Activated naive CD4-positive, alpha-beta T cell treated with anti-CD3 and anti-CD28 coated beads, Interleukin-2, amount 50 U/mL, for 24 hours (primary cell): ENCODE measurements at regions not wholly inside any gene's neighbourhood (a gene's known extent, or its start where the extent isn't known, plus 50 kb on each side); places are given as distances from the start of the nearest gene placed in this dataset.

ENCODE experiments used
- H3K27ac Mint-ChIP-seq: one replicate; pipeline ENCODE4 v1.8.0; 2021; ENCODE audit warnings: mild to moderate bottlenecking, mixed read lengths
- H3K27me3 Mint-ChIP-seq: one replicate; pipeline ENCODE4 v1.8.0; 2021; ENCODE audit warnings: mixed read lengths
- H3K36me3 Mint-ChIP-seq: one replicate; pipeline ENCODE4 v1.8.0; 2021; ENCODE audit warnings: mixed read lengths
- H3K4me1 Mint-ChIP-seq: one replicate; pipeline ENCODE4 v1.8.0; 2021; ENCODE audit warnings: mixed read lengths
- H3K4me3 Mint-ChIP-seq: one replicate; pipeline ENCODE4 v1.8.0; 2021; ENCODE audit warnings: mild to moderate bottlenecking, mixed read lengths
- H3K9me3 Mint-ChIP-seq: one replicate; pipeline ENCODE4 v1.8.0; 2021; ENCODE audit warnings: mixed read lengths

DNA sequence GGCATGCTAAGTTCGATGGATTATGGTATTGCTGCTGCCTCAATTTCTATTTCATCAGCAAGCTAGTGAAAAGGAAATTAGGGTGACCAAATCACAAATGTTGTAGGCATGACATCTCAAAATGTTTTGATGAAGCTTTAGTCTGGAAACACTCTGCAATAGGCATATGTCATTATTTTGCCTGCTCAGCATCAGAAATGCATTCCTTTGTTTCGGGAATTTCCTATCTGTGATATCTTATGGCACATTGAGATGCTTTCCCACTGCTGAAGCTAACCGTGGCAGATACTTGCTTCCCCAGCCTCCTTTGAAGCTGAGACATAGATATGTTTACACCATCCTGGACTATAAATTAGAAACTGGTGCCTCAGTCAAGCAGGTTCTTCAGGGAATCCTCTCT, 119.7 kb downstream of the CDC42EP3 start:
- no peaks in the 10 kb centered on the region for H3K27me3 Mint-ChIP-seq
- H3K4me3 Mint-ChIP-seq = no peak overlapping the region
- H3K36me3 Mint-ChIP-seq = no peaks in the 10 kb centered on the region
- H3K27ac Mint-ChIP-seq = no peak overlapping the region
- peaks cover 12% of the 10 kb centered on the region for H3K4me1 Mint-ChIP-seq
- no peaks in the 10 kb centered on the region for H3K9me3 Mint-ChIP-seq

DNA sequence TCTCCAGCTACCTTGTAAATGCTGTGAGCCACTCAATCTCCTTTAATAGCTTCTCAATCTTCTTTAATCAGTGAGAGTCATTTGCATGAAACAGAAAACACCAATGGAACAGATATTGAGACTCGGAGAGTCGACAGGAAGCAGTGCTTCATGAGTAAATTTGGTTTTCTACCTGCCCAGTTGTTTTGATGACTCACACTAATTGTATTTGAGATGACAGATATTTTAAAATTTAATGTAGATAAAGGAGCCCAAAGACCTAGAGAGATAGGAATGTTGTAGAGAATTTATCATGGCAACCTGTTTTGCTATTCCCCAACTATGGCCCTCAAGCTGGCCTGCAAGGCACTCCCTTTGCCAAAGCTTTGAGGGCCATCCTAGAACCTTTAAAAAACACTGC, 119.1 kb downstream of the CDC42EP3 start:
- H3K27me3 Mint-ChIP-seq = no peaks in the 10 kb centered on the region
- no peaks in the 10 kb centered on the region for H3K36me3 Mint-ChIP-seq
- H3K9me3 Mint-ChIP-seq = no peaks in the 10 kb centered on the region
- H3K4me1 Mint-ChIP-seq = peaks cover 12% of the 10 kb centered on the region
- no peak overlapping the region for H3K4me3 Mint-ChIP-seq
- no peak overlapping the region for H3K27ac Mint-ChIP-seq

GRCh38 chr2:37553411-37554154, 117.9 kb downstream of the CDC42EP3 start:
- Mint-ChIP-seq H3K36me3 (no peaks in the 10 kb centered on the region), H3K27me3 (no peaks in the 10 kb centered on the region), H3K4me1 (peaks cover 14% of the 10 kb centered on the region), H3K27ac (no peak overlapping the region), H3K9me3 (no peaks in the 10 kb centered on the region), H3K4me3 (no peak overlapping the region)

GRCh38 chr2:37554155-37554510, 117.3 kb downstream of the CDC42EP3 start:
- Mint-ChIP-seq H3K27ac (no peak overlapping the region), H3K4me3 (no peak overlapping the region), H3K9me3 (no peaks in the 10 kb centered on the region), H3K27me3 (no peaks in the 10 kb centered on the region), H3K4me1 (peaks cover 16% of the 10 kb centered on the region), H3K36me3 (no peaks in the 10 kb centered on the region)

DNA sequence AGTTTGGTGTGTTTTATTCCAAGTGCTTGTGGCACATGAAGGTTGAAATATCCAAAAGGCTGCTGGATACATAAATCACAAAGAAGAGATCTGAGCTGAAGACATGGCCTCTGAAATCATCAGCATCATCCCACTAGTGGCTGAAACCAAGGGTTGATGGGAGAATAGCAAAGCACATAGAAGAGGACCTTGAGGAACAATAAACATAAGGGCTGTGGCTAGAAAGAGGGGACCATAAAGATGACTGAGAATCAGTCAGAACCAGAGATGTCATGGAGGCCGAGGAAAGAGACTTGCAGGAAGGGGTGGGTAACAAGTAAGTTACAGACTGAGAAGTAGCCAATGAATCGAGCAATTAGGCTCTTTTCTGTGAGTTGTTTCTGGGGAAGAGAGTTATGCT, 116.8 kb downstream of the CDC42EP3 start:
- Mint-ChIP-seq H3K36me3 (no peaks in the 10 kb centered on the region), H3K27ac (no peak overlapping the region), H3K4me1 (peaks cover 16% of the 10 kb centered on the region), H3K4me3 (no peak overlapping the region), H3K27me3 (no peaks in the 10 kb centered on the region), H3K9me3 (no peaks in the 10 kb centered on the region)

GRCh38 chr2:37555457-37555856, 116.0 kb downstream of the CDC42EP3 start:
- Mint-ChIP-seq H3K27ac (no peak overlapping the region), H3K9me3 (no peaks in the 10 kb centered on the region), H3K4me1 (peaks cover 12% of the 10 kb centered on the region), H3K27me3 (no peaks in the 10 kb centered on the region), H3K36me3 (no peaks in the 10 kb centered on the region), H3K4me3 (no peak overlapping the region)

GRCh38 chr2:37556256-37556655, 115.2 kb downstream of the CDC42EP3 start:
- Mint-ChIP-seq H3K4me3 (no peak overlapping the region), H3K36me3 (no peaks in the 10 kb centered on the region), H3K9me3 (no peaks in the 10 kb centered on the region), H3K27me3 (no peaks in the 10 kb centered on the region), H3K4me1 (peaks cover 17% of the 10 kb centered on the region), H3K27ac (no peak overlapping the region)

DNA sequence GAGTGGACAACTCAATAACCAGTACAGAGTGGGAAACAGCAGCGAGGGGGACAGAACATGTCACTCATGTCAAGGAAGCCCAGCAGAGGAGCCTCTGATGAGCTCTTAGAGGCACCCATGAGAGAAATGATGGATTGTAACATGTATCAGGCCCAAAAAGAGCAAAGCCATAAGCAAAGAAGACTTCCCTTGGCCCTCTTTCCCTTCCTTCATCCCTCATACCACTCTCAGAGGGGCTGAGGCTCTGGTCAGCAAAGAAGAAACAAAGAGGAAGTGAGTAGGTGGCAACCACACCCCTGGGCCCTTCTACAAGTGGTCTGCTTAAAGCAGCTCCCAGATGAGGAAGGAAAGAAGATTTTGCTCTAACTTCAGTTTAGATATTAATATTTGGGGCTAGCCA, 112.8 kb downstream of the CDC42EP3 start:
- Mint-ChIP-seq H3K4me3 (no peak overlapping the region), H3K4me1 (peaks cover 26% of the 10 kb centered on the region), H3K9me3 (no peaks in the 10 kb centered on the region), H3K27ac (no peak overlapping the region), H3K36me3 (no peaks in the 10 kb centered on the region), H3K27me3 (no peaks in the 10 kb centered on the region)

GRCh38 chr2:37560241-37560848, 111.1 kb downstream of the CDC42EP3 start:
- H3K9me3 Mint-ChIP-seq = no peaks in the 10 kb centered on the region
- H3K27me3 Mint-ChIP-seq = no peaks in the 10 kb centered on the region
- no peak overlapping the region for H3K4me3 Mint-ChIP-seq
- no peak overlapping the region for H3K27ac Mint-ChIP-seq
- H3K4me1 Mint-ChIP-seq = peaks cover 26% of the 10 kb centered on the region
- H3K36me3 Mint-ChIP-seq = no peaks in the 10 kb centered on the region

DNA sequence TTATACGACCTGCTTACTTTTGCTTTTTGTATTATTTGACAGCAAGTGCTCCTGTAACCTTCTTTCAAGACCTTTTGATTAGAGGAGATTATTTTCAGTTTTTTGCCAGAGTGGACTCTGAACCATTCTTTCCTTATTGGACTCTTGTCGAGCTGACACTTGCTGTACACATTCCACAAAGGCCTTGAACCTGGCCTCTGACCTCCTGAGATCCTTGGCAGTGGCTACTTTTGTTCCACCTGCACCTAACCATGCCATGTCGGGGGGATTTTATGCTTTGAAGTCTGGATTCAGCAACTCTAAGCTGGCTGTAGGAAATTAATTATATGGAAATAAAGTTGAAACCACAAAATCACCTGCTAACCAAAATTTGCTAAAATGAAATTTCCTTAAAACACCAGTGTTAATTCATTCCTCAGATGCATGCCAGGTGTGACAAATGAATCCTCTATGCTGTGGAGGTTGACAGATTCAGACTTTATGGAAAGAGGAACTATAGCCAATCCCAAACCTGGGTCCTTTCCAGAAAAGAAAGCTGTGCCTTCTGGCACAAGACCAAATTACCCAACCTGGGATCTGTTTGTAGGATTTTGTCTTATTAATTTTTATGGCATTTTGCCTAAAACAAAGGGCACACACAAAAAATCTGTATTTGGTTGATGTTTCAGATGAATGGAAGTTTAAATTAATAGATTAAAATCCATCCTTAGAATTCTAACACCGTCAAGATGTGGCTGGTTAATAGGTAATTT, 110.4 kb downstream of the CDC42EP3 start:
- Mint-ChIP-seq H3K27ac (no peak overlapping the region), H3K9me3 (no peaks in the 10 kb centered on the region), H3K4me1 (peaks cover 26% of the 10 kb centered on the region), H3K36me3 (no peaks in the 10 kb centered on the region), H3K4me3 (no peak overlapping the region), H3K27me3 (no peaks in the 10 kb centered on the region)

- Mint-ChIP-seq H3K27me3 (no peaks in the 10 kb centered on the region), H3K27ac (peak overlapping the region; percentile 30), H3K9me3 (no peaks in the 10 kb centered on the region), H3K4me3 (no peak overlapping the region), H3K4me1 (peaks cover 31% of the 10 kb centered on the region), H3K36me3 (peaks cover 2% of the 10 kb centered on the region)
Measured at GRCh38 chr2:37561615-37562569, 109.5 kb downstream of the CDC42EP3 start.

- Mint-ChIP-seq H3K27ac (no peak overlapping the region), H3K4me3 (no peak overlapping the region), H3K4me1 (peaks cover 32% of the 10 kb centered on the region), H3K9me3 (no peaks in the 10 kb centered on the region), H3K36me3 (peaks cover 2% of the 10 kb centered on the region), H3K27me3 (no peaks in the 10 kb centered on the region)
Measured at GRCh38 chr2:37563375-37564015, 107.9 kb downstream of the CDC42EP3 start.

GRCh38 chr2:37564356-37564755, 107.1 kb downstream of the CDC42EP3 start:
- no peaks in the 10 kb centered on the region for H3K27me3 Mint-ChIP-seq
- H3K36me3 Mint-ChIP-seq = peaks cover 2% of the 10 kb centered on the region
- peaks cover 37% of the 10 kb centered on the region for H3K4me1 Mint-ChIP-seq
- H3K27ac Mint-ChIP-seq = no peak overlapping the region
- no peak overlapping the region for H3K4me3 Mint-ChIP-seq
- H3K9me3 Mint-ChIP-seq = no peaks in the 10 kb centered on the region

DNA sequence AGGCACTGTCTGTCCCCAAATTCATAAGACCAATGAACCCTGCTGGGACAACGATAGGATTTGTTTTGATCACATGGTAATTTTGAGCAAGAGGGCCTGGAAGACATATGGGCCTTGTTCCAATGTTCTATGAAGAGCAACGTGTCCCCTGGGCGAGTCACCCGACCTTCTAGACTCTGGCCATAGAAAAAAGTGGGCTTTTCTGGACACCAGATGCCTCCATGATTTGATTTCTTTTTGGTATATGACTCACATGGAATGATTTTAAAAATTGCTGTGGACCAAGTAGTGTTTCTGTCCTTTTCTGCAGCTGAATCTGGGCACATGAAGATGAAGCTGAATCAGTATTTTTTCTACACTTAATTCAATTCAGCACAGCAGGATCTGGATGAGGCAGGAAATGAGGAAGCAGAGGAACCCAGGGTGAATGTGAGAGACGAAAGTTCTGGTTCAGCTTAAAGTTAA, 104.9 kb downstream of the CDC42EP3 start:
- Mint-ChIP-seq H3K27me3 (no peaks in the 10 kb centered on the region), H3K9me3 (no peaks in the 10 kb centered on the region), H3K4me3 (no peak overlapping the region), H3K4me1 (peaks cover 40% of the 10 kb centered on the region), H3K36me3 (peaks cover 2% of the 10 kb centered on the region), H3K27ac (no peak overlapping the region)

- H3K27me3 Mint-ChIP-seq = no peaks in the 10 kb centered on the region
- no peak overlapping the region for H3K27ac Mint-ChIP-seq
- H3K36me3 Mint-ChIP-seq = peaks cover 4% of the 10 kb centered on the region
- H3K9me3 Mint-ChIP-seq = no peaks in the 10 kb centered on the region
- H3K4me3 Mint-ChIP-seq = no peak overlapping the region
- H3K4me1 Mint-ChIP-seq = peaks cover 25% of the 10 kb centered on the region
Measured at GRCh38 chr2:37568565-37568964, 102.9 kb downstream of the CDC42EP3 start.
